ENCODE measurements at regions not wholly inside any gene's neighbourhood (a gene's known extent, or its start where the extent isn't known, plus 50 kb on each side); places are given as distances from the start of the nearest gene placed in this dataset.
"Not testable (repeated sequence)": the region's sequence is repeated elsewhere in the genome, so short reads cannot be mapped to it uniquely, and the experiment has no call there.

DNA sequence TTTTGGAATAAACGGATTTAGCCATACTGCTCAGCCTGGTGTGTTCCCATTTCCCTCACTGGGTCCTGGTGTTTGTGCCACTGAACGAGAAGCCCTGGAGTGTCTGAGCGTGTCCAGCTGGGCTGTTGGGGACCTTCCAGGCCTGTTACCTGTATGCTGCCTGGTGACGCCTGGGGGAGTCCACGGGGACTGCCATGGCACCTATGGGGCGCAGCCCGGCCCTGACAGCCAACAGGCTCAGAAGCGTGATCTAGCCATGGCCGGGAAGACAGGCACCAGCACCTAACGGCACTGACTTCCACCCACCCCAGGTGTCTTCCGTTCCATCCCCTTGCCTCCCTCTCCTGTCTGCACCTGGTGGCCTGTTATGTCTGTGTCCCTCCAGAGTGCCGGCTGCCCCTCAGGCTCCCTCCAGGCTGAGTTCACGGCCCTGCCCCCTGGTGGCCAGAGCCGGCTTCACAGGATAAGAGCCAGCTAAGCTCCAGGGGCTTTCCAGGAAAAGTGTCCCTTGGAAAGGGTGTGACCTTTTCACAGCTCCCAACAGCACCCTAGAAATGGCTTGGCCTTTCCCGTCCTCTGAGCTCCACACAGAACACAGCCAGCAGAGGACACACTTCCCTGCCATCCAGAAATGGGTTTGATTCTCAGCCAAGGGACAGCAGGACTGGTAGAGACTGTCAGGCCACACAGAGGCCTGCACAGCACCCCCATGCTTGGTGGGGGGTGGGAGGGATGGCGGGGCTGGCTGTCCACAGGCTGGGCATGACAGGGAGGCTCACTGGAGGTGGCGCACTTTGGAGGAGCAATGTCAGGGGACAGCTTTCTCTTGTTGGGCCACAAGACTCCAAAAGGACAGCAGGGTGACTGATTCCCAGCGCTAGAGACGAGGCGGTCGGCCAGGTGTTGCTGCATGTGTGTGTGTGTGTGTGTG is 64.0 kb upstream of the LYSMD4 start:
- H3K4me1 Mint-ChIP-seq (ENCODE audit: unreplicated experiment); H3K27ac Mint-ChIP-seq; H3K36me3 Mint-ChIP-seq; H3K4me3 Mint-ChIP-seq; DNase-seq (ENCODE audit: extremely low spot score, unreplicated experiment); H3K27me3 Mint-ChIP-seq; H3K9me3 Mint-ChIP-seq: not testable (repeated sequence)
- TF ChIP-seq, protein P1, sequence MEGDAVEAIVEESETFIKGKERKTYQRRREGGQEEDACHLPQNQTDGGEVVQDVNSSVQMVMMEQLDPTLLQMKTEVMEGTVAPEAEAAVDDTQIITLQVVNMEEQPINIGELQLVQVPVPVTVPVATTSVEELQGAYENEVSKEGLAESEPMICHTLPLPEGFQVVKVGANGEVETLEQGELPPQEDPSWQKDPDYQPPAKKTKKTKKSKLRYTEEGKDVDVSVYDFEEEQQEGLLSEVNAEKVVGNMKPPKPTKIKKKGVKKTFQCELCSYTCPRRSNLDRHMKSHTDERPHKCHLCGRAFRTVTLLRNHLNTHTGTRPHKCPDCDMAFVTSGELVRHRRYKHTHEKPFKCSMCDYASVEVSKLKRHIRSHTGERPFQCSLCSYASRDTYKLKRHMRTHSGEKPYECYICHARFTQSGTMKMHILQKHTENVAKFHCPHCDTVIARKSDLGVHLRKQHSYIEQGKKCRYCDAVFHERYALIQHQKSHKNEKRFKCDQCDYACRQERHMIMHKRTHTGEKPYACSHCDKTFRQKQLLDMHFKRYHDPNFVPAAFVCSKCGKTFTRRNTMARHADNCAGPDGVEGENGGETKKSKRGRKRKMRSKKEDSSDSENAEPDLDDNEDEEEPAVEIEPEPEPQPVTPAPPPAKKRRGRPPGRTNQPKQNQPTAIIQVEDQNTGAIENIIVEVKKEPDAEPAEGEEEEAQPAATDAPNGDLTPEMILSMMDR (conservative IDR thresholded peaks at IDR 0.05): peak; percentile 43

DNA sequence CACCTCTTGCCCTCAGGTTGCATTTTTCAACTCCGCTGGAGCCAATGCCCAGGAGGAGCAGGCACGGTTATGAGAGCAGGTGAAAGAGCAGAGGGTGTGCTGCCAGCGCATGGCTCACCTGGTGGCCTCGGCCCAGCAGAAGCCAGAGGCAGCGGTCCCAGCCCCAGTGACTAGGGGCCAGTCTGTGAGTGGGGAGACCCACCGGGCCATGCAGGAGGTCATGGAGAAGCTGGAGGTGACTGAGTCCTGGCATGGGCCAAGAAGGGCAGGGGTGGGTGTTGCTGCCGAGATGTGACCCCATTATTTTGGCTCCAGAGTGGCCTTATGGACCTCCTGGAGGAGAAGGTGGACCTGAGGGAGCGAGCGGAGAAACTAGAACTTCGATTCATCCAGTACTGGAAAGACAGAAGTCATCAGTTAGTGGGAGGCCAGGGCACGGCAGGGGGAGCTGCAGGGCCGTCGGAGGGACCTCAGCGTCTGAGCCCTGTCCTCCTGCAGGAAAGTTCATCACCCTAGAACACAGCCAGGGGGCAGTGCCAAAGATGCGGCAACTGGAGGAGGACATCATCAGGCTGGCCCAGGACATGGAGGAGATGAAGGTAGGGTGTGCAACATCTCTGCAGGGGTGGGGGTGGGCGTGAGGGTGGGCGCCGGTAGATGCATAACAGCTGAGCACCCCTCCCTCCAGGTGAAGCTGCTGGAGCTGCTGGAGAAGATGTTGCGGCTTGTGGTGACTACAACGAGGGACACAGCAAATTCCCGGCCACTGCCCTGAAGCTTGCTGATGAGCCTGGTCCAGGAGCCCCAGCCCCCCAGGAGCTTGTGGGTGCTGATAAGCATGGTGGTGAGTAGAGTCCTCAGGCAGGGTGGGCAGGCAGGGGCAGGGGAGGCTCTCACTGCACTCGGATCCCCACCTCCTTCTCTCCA is 58.9 kb upstream of the LYSMD4 start:
- H3K4me3 Mint-ChIP-seq; H3K27ac Mint-ChIP-seq; H3K9me3 Mint-ChIP-seq; DNase-seq (ENCODE audit: extremely low spot score, unreplicated experiment); H3K4me1 Mint-ChIP-seq (ENCODE audit: unreplicated experiment); H3K36me3 Mint-ChIP-seq: not testable (repeated sequence)
- peaks cover 14% of the 10 kb centered on the region for H3K27me3 Mint-ChIP-seq

DNA sequence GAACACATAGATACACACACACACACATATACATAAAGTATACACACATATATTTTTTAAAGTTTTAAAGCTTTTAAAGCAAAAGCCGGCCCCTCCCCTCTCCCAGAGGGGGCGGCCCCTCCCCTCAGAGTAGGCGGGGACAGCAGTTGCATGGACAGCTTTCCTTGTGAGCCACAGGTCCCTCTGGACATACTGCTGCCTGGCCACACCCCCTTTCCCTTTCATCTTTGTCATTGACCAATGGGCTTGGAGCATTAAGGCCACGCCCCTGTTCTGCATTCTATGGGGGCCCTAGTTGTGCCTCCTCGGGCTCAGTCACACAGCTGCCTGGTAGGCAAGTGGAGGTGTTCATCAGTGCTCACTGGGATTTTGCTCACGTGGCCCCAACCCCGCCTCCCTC is 57.5 kb upstream of the LYSMD4 start:
- not testable (repeated sequence) for H3K27ac Mint-ChIP-seq; H3K4me3 Mint-ChIP-seq; DNase-seq (ENCODE audit: extremely low spot score, unreplicated experiment); H3K9me3 Mint-ChIP-seq; H3K36me3 Mint-ChIP-seq; H3K4me1 Mint-ChIP-seq (ENCODE audit: unreplicated experiment)
- H3K27me3 Mint-ChIP-seq: peaks cover 18% of the 10 kb centered on the region

DNA sequence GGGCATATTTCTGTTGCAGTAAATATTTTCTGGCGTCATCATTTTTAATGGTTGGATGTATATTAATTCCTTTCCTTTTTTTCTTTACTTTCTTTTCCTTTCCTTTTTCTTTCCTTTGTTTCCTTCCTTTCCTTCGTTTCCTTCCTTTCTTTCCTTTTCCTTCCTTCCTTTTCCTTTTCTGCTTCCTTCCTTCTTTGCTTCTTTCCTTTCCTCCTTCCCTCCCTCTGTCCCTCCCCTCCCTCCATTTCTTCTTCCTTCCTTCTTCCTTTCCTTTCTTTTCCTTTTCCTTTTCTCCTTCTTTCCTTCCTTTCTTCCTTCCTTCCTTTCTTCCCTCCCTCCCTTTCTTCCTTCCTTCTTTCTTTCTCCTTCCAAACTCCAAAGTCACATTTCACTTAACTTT is 54.9 kb upstream of the LYSMD4 start:
- H3K27me3 Mint-ChIP-seq: peaks cover 18% of the 10 kb centered on the region
- H3K9me3 Mint-ChIP-seq: no peaks in the 10 kb centered on the region
- no peak for DNase-seq (ENCODE audit: extremely low spot score, unreplicated experiment)

DNA sequence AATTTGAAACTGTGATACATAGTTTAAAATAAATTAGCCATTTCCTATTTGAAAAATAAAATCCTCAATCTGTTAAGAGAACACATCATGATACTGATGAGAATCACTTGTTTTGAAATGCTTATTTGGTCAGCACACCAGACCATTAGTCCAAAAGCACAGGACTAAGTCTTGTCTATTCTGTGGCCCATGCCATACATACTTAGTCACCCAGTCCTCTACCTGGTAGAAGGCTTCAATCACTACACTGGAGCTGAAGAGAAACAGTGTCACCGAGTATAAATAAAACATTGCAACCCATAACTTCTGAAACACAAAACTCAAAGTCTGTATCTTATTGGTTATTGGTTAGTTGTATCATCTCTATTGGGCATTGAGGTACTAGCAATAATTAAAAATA is 51.6 kb upstream of the LYSMD4 start:
- H3K9me3 Mint-ChIP-seq; H3K27ac Mint-ChIP-seq; H3K36me3 Mint-ChIP-seq; H3K4me1 Mint-ChIP-seq (ENCODE audit: unreplicated experiment); DNase-seq (ENCODE audit: extremely low spot score, unreplicated experiment); H3K4me3 Mint-ChIP-seq: not testable (repeated sequence)
- H3K27me3 Mint-ChIP-seq: peaks cover 18% of the 10 kb centered on the region

More for the DNA sequence above, 54.9 kb upstream of the LYSMD4 start:
- Mint-ChIP-seq H3K27ac (no peak overlapping the region), H3K4me3 (no peak overlapping the region), H3K36me3 (no peaks in the 10 kb centered on the region), H3K4me1 (ENCODE audit: unreplicated experiment) (no peaks in the 10 kb centered on the region)
- TF ChIP-seq, protein P1 (conservative IDR thresholded peaks at IDR 0.05): no peak

DNA sequence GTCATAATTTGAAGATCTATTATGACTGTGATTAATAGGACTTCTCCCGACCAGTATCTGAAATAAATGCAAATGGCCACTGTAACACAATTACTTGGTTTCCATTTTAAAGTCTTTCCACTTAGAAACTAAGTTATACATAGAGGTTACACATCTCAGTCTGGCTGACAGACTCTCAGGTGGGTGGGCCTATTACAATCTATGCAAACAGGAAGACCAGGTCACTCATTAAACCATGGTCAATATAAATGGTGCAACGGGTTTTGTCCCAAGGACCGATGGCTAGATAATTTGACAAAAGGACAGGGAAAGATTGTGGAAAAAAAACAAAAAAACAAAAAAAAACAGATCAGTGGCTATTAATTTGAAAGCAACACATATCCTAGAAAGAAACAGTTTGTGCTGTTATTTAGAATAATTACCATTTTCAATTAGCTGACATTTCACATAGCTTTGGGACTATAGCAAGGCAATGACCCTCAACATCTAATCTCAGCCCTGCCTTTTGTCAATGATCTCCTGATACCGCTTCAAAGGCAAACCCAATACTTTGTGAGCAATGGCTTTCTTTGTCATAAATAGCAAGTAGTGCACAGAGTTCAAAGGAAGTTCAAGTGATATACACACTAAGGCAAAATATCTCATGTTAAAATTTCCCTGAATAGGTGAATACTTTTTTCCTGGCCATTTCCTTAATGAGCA is 50.8 kb upstream of the LYSMD4 start:
- H3K4me1 Mint-ChIP-seq (ENCODE audit: unreplicated experiment); DNase-seq (ENCODE audit: extremely low spot score, unreplicated experiment); H3K27ac Mint-ChIP-seq; H3K9me3 Mint-ChIP-seq; H3K36me3 Mint-ChIP-seq; H3K4me3 Mint-ChIP-seq: not testable (repeated sequence)
- peaks cover 15% of the 10 kb centered on the region for H3K27me3 Mint-ChIP-seq

Data from type B pancreatic cell (in vitro differentiated cells).